Endodermal cell (in vitro differentiated cells): ENCODE measurements at regions not wholly inside any gene's neighbourhood (a gene's known extent, or its start where the extent isn't known, plus 50 kb on each side); places are given as distances from the start of the nearest gene placed in this dataset.

Source experiments
- DNase-seq: peaks from one replicate; pipeline ENCODE4 v3.0.0-alpha.2; 2017
- H3K27ac ChIP-seq: 2 replicates; pipeline ENCODE4 v1.5.1; 2013; ENCODE audit warnings: mild to moderate bottlenecking, low read depth, low read length, moderate library complexity
- H3K27me3 ChIP-seq: 2 replicates; pipeline ENCODE4 v1.6.1; 2013; ENCODE audit warnings: mild to moderate bottlenecking, low read length, moderate library complexity; ENCODE audit not compliant: insufficient read depth, control insufficient read depth, poor library complexity, severe bottlenecking
- H3K36me3 ChIP-seq: 2 replicates; pipeline ENCODE4 v1.7.0; 2013; ENCODE audit warnings: mild to moderate bottlenecking, low read length, moderate library complexity; ENCODE audit not compliant: control insufficient read depth, insufficient read depth
- H3K4me1 ChIP-seq: one replicate; pipeline ENCODE4 v1.7.0; 2013; ENCODE audit warnings: low read length; ENCODE audit not compliant: control insufficient read depth, insufficient read depth
- H3K4me3 ChIP-seq: 2 replicates; pipeline ENCODE4 v1.5.1; 2013; ENCODE audit warnings: mild to moderate bottlenecking, low read length, moderate library complexity
- H3K9ac ChIP-seq: 2 replicates; pipeline ENCODE4 v1.6.1; 2013; ENCODE audit warnings: mild to moderate bottlenecking, low read length, moderate library complexity; ENCODE audit not compliant: poor library complexity, severe bottlenecking; ENCODE audit errors: extremely low read depth
- H3K9me3 ChIP-seq: 2 replicates; pipeline ENCODE4 v1.6.1; 2013; ENCODE audit warnings: mild to moderate bottlenecking, low read length, moderate library complexity; ENCODE audit not compliant: control insufficient read depth
- H3K27ac Mint-ChIP-seq: 2 replicates; pipeline ENCODE4 v1.8.0; 2020; ENCODE audit warnings: mixed read lengths
- H3K27me3 Mint-ChIP-seq: 2 replicates; pipeline ENCODE4 v1.8.0; 2021; ENCODE audit warnings: mild to moderate bottlenecking, mixed read lengths; ENCODE audit not compliant: insufficient read depth
- H3K36me3 Mint-ChIP-seq: 2 replicates; pipeline ENCODE4 v1.8.0; 2020; ENCODE audit warnings: low read depth, mixed read lengths
- H3K4me1 Mint-ChIP-seq: 2 replicates; pipeline ENCODE4 v1.8.0; 2020; ENCODE audit warnings: mixed read lengths
- H3K4me3 Mint-ChIP-seq: 2 replicates; pipeline ENCODE4 v1.8.0; 2020; ENCODE audit warnings: mild to moderate bottlenecking, moderate library complexity, mixed read lengths
- H3K9me3 Mint-ChIP-seq: 2 replicates; pipeline ENCODE4 v1.8.0; 2020; ENCODE audit warnings: mild to moderate bottlenecking, mixed read lengths
- WGBS, 2 experiments: methylation state at CpG; one replicate each; pipeline versions ENCODE4 v1.1.5 to v1.1.7; 2013; ENCODE audit warnings: missing lambda C conversion rate in 2 of 2, mixed read lengths in 1 of 2; ENCODE audit not compliant: insufficient coverage in 1 of 2, insufficient read length in 1 of 2; 5-methylcytosine and 5-hydroxymethylcytosine counted together
- TF ChIP-seq, protein P1 (sequence below): fragments of 200-600 bp; sonication (generic); conservative IDR thresholded peaks from 2 replicates; pipeline ENCODE4 v1.5.0; 2021; ENCODE audit warnings: antibody characterized with exemption, mild to moderate bottlenecking

DNA sequence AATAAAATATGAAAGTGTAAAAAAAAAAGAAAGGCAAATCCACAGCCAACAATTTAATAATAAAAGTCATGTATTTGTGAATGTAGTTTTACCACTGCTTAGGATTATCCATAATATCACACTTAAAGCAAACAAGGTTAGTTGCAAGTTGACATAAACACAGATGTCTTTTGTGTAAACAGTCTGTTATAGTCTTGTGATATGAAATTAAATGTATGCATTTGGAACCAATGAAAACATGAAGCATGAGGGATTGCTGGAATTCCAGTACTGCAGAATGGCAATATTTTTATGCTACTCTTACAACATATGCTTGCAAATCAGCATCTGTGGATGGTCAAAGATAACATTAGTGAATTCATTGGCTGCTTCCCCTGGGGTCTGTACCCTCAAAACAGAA is 148.1 kb downstream of the DNAJB9 start:
- DNase-seq: no peak
- peaks cover 12% of the 10 kb centered on the region for H3K27me3 ChIP-seq
- Mint-ChIP-seq H3K4me1 (peaks cover 9% of the 10 kb centered on the region), H3K4me3 (no peak overlapping the region), H3K27me3 (peaks cover 5% of the 10 kb centered on the region), H3K36me3 (no peaks in the 10 kb centered on the region), H3K9me3 (no peaks in the 10 kb centered on the region), H3K27ac (no peak overlapping the region)
- H3K27ac ChIP-seq: no peak overlapping the region
- no peaks in the 10 kb centered on the region for H3K36me3 ChIP-seq
- H3K9ac ChIP-seq: no peak overlapping the region
- TF ChIP-seq, protein P1, sequence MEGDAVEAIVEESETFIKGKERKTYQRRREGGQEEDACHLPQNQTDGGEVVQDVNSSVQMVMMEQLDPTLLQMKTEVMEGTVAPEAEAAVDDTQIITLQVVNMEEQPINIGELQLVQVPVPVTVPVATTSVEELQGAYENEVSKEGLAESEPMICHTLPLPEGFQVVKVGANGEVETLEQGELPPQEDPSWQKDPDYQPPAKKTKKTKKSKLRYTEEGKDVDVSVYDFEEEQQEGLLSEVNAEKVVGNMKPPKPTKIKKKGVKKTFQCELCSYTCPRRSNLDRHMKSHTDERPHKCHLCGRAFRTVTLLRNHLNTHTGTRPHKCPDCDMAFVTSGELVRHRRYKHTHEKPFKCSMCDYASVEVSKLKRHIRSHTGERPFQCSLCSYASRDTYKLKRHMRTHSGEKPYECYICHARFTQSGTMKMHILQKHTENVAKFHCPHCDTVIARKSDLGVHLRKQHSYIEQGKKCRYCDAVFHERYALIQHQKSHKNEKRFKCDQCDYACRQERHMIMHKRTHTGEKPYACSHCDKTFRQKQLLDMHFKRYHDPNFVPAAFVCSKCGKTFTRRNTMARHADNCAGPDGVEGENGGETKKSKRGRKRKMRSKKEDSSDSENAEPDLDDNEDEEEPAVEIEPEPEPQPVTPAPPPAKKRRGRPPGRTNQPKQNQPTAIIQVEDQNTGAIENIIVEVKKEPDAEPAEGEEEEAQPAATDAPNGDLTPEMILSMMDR: no peak
- H3K4me1 ChIP-seq: peaks cover 4% of the 10 kb centered on the region
- H3K4me3 ChIP-seq: no peak overlapping the region
- H3K9me3 ChIP-seq: no peaks in the 10 kb centered on the region

DNA sequence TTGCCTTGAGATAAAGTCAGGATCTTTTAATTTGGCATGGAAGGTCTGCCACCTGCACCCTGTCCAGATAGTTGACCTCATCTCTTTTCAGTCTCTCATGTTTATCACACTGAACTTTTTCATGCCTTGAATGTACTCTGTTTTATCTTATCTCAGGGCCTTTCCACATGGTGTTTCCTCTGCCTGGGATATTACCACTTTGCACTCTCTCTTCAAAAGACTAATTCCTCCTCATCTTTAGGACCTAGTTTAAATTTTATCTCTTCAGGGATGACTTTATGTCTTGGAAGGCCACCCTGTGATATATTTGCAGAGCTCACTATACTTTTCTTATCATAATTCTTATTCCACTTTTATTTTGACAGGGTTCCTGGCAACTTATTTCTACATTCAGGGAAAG is 150.0 kb downstream of the DNAJB9 start:
- peaks cover 5% of the 10 kb centered on the region for H3K27me3 Mint-ChIP-seq
- Histone ChIP-seq H3K4me1 (no peaks in the 10 kb centered on the region), H3K27me3 (peaks cover 12% of the 10 kb centered on the region), H3K36me3 (no peaks in the 10 kb centered on the region), H3K27ac (no peak overlapping the region), H3K9me3 (no peaks in the 10 kb centered on the region), H3K4me3 (no peak overlapping the region), H3K9ac (no peak overlapping the region)
- H3K4me3 Mint-ChIP-seq: no peak overlapping the region
- no peak overlapping the region for H3K27ac Mint-ChIP-seq
- H3K36me3 Mint-ChIP-seq: no peaks in the 10 kb centered on the region
- TF ChIP-seq, protein P1: no peak
- peaks cover 4% of the 10 kb centered on the region for H3K4me1 Mint-ChIP-seq
- DNase-seq: no peak
- no peaks in the 10 kb centered on the region for H3K9me3 Mint-ChIP-seq

DNA sequence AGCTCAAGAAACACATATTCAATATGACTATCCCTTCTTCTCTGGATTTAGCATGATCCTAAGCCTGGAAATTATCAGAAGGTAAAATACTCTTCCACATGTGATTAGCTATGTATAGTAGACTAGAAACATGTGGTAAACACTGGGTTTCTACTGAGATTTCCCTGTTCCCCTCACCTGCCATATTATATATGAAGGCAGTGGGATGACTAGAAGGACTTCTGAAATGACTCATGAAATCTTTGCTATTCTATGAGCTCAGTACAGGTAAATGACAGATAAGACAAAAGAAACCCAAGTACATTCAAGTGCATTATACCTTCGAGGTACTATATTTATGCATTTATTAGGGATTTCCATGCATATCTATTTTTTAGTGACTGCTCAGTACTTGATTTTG is 152.9 kb downstream of the DNAJB9 start:
- Histone ChIP-seq H3K9me3 (no peaks in the 10 kb centered on the region), H3K36me3 (no peaks in the 10 kb centered on the region), H3K9ac (no peak overlapping the region), H3K27me3 (peaks cover 25% of the 10 kb centered on the region), H3K4me1 (no peaks in the 10 kb centered on the region), H3K4me3 (no peak overlapping the region), H3K27ac (no peak overlapping the region)
- no peaks in the 10 kb centered on the region for H3K36me3 Mint-ChIP-seq
- no peaks in the 10 kb centered on the region for H3K4me1 Mint-ChIP-seq
- TF ChIP-seq, protein P1: no peak
- 85% methylated on average over 1 of the region's 1 CpG; no CpG with 5 or more reads in 1 of the 2 experiments for WGBS, 2 experiments
- H3K27me3 Mint-ChIP-seq: peaks cover 5% of the 10 kb centered on the region
- no peak overlapping the region for H3K4me3 Mint-ChIP-seq
- H3K9me3 Mint-ChIP-seq: no peaks in the 10 kb centered on the region
- DNase-seq: no peak
- no peak overlapping the region for H3K27ac Mint-ChIP-seq
